K562 (cell line): ENCODE measurements at regions not wholly inside any gene's neighbourhood (a gene's known extent, or its start where the extent isn't known, plus 50 kb on each side); places are given as distances from the start of the nearest gene placed in this dataset.

Experiments
- AFF4 ChIP-seq: sonication (generic); formaldehyde crosslinking; IDR thresholded peaks from 2 replicates; pipeline ENCODE4 v1.8.0; 2023; ENCODE audit warnings: mild to moderate bottlenecking, missing genetic modification reagents
- ARID2 ChIP-seq: fragments of 450-650 bp; IDR thresholded peaks from 2 replicates; pipeline ENCODE4 v1.6.1; 2017; ENCODE audit warnings: antibody characterized with exemption, mild to moderate bottlenecking
- BRF1 ChIP-seq: IDR thresholded peaks from 3 replicates; pipeline ENCODE4 v1.6.1; 2011; ENCODE audit warnings: borderline replicate concordance, mild to moderate bottlenecking; ENCODE audit not compliant: insufficient read length; ENCODE audit errors: extremely low read depth
- CHD1 ChIP-seq: fragments of 200-600 bp; sonication (generic); IDR thresholded peaks from one replicate; pipeline ENCODE4 v1.6.1; 2012; ENCODE audit warnings: mild to moderate bottlenecking, moderate library complexity, low read length, inconsistent platforms
- E4F1 ChIP-seq: fragments of 250-450 bp; sonication (Bioruptor Pico); IDR thresholded peaks from 2 replicates; pipeline ENCODE4 v1.5.0; 2021; ENCODE audit warnings: mild to moderate bottlenecking, borderline replicate concordance
- EHMT2 ChIP-seq: fragments of 450-650 bp; IDR thresholded peaks from 2 replicates; pipeline ENCODE4 v1.6.1; 2018; ENCODE audit warnings: antibody characterized with exemption
- HNRNPK ChIP-seq: fragments of 200-400 bp; formaldehyde crosslinking; IDR thresholded peaks from one replicate; pipeline ENCODE4 v1.6.1; 2018; ENCODE audit warnings: mild to moderate bottlenecking, low read depth, low read length; ENCODE audit not compliant: poor library complexity, severe bottlenecking
- HNRNPUL1 ChIP-seq: fragments of 200-400 bp; formaldehyde crosslinking; IDR thresholded peaks from 2 replicates; pipeline ENCODE4 v1.6.1; 2017; ENCODE audit warnings: low read length
- KAT8 ChIP-seq: fragments of 450-650 bp; IDR thresholded peaks from 2 replicates; pipeline ENCODE4 v1.6.1; 2016; ENCODE audit warnings: low read depth, mild to moderate bottlenecking
- KDM2B ChIP-seq: fragments of 250-450 bp; sonication (Bioruptor Pico); IDR thresholded peaks from 2 replicates; pipeline ENCODE4 v1.8.0; 2021; ENCODE audit warnings: mild to moderate bottlenecking, moderate library complexity
- SAP30 ChIP-seq: fragments of 200-600 bp; sonication (generic); IDR thresholded peaks from 2 replicates; pipeline ENCODE4 v1.6.1; 2012; ENCODE audit warnings: borderline replicate concordance, low read depth, mild to moderate bottlenecking, moderate library complexity, low read length, control low read depth, inconsistent platforms; ENCODE audit not compliant: insufficient read depth, poor library complexity, severe bottlenecking
- SMARCE1 ChIP-seq: fragments of 450-650 bp; IDR thresholded peaks from 2 replicates; pipeline ENCODE4 v1.7.1; 2016; ENCODE audit warnings: mild to moderate bottlenecking
- SRSF9 ChIP-seq: fragments of 200-400 bp; formaldehyde crosslinking; IDR thresholded peaks from 2 replicates; pipeline ENCODE4 v1.6.1; 2017; ENCODE audit warnings: low read depth, low read length, borderline replicate concordance
- THRAP3 ChIP-seq: fragments of 450-650 bp; IDR thresholded peaks from 2 replicates; pipeline ENCODE4 v1.6.1; 2016; ENCODE audit warnings: mild to moderate bottlenecking, inconsistent platforms, borderline replicate concordance
- ZNF121 ChIP-seq: sonication (generic); formaldehyde crosslinking; conservative IDR thresholded peaks from 2 replicates; pipeline ENCODE4 v1.8.0; 2022; ENCODE audit warnings: missing genetic modification reagents
- ZNF175 ChIP-seq: fragments of 200-800 bp; sonication (Bioruptor generic); IDR thresholded peaks from 2 replicates; pipeline ENCODE4 v1.6.1; 2016; ENCODE audit warnings: low read depth, mild to moderate bottlenecking, missing genetic modification characterization, missing compliant biosample characterization
- ZNF431 ChIP-seq: sonication (generic); formaldehyde crosslinking; IDR thresholded peaks from 2 replicates; pipeline ENCODE4 v1.8.0; 2022; ENCODE audit warnings: mild to moderate bottlenecking, missing genetic modification reagents
- ZNF644 ChIP-seq: fragments of 200-800 bp; sonication (Bioruptor generic); IDR thresholded peaks from 2 replicates; pipeline ENCODE4 v1.6.1; 2016; ENCODE audit warnings: low read depth, missing genetic modification characterization, missing compliant biosample characterization
- ZNF740 ChIP-seq, 3 experiments: fragments of 200-800 bp in 1 of 3; sonication (Bioruptor generic) in 1 of 3; sonication (generic) in 1 of 3; formaldehyde crosslinking in 1 of 3; IDR thresholded peaks; 2 replicates each; pipeline versions ENCODE4 v1.6.1 to v1.8.0; 2016 to 2022; ENCODE audit warnings: mild to moderate bottlenecking in 2 of 3, missing compliant biosample characterization in 2 of 3, missing genetic modification characterization in 2 of 3, missing genetic modification reagents in 1 of 3
- ZNF778 ChIP-seq: fragments of 450-650 bp; formaldehyde crosslinking; IDR thresholded peaks from 2 replicates; pipeline ENCODE4 v1.4.0; 2020; ENCODE audit warnings: mild to moderate bottlenecking, moderate library complexity
- ZZZ3 ChIP-seq: fragments of 450-650 bp; IDR thresholded peaks from 2 replicates; pipeline ENCODE4 v1.6.1; 2016; ENCODE audit warnings: antibody characterized with exemption, mild to moderate bottlenecking, moderate library complexity
- TF ChIP-seq, protein P1 (sequence below): fragments of 250-450 bp; sonication (Bioruptor Pico); IDR thresholded peaks from 2 replicates; pipeline ENCODE4 v1.6.1; 2021; ENCODE audit warnings: mild to moderate bottlenecking

- TF ChIP-seq E4F1 (CRISPR knock-in tag) (no peak), AFF4 (CRISPR knock-in tag) (no peak), HNRNPK (no peak), KAT8 (no peak), SRSF9 (no peak), CHD1 (no peak), THRAP3 (no peak), KDM2B (CRISPR knock-in tag) (no peak), HNRNPUL1 (no peak), ARID2 (no peak), ZNF431 (CRISPR knock-in tag) (no peak), SAP30 (no peak), ZNF121 (CRISPR knock-in tag) (no peak), ZNF644 (no peak), ZNF740 (CRISPR knock-in tag; IDR thresholded peaks at IDR 0.05) (no peak), ZNF740 (tag; IDR thresholded peaks at IDR 0.05) (no peak), ZNF778 (CRISPR knock-in tag) (no peak), SMARCE1 (no peak), ZZZ3 (no peak), BRF1 (no peak), ZNF175 (CRISPR knock-in tag) (no peak), EHMT2 (peak; percentile 98)
- TF ChIP-seq, protein P1, sequence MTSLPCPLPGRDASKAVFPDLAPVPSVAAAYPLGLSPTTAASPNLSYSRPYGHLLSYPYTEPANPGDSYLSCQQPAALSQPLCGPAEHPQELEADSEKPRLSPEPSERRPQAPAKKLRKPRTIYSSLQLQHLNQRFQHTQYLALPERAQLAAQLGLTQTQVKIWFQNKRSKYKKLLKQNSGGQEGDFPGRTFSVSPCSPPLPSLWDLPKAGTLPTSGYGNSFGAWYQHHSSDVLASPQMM (CRISPR knock-in tag) = no peak
Measured at GRCh38 chr3:10594915-10595314, 89.5 kb upstream of the ATP2B2 start (continued).
